ENCODE measurements at regions not wholly inside any gene's neighbourhood (a gene's known extent, or its start where the extent isn't known, plus 50 kb on each side); places are given as distances from the start of the nearest gene placed in this dataset.

DNA sequence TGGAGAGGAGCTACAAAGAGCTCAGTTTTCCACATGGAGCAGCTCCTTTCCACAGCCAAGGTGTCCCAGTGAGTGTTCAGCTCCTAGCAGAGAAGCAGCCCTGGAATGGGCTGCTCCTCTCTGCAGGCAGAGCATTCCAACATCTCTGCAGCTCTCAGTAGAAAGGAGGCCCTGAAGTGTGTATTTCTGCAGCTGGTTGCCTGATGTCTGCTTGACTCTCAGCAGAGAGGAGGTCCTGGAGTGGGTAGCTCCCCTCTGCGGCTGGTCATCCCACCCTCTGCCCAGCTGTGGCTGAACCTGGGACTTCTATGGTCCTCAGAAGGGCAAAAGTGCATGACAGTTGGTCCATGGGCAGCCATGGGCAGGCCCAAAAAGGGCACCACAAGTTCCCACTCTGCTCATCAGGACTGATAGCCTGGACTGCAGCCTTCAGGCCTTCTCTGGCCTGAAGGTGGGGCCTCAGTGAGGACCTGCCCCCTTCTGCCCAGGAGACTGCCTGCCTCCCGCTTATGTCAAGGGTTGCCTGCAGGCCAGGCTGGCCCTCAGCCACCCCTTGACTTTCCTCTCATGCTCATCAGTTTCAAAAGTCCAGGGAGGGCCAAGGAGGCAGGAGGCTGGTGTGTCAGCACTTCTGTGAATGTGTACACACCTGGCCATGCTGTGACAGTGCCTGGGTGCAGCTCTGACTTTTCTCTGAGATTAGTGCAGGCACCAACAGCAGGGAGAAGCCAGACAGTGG lies 605.9 kb upstream of the FAM174A start:
- no peaks in the 10 kb centered on the region for H3K79me2 ChIP-seq
- no peaks in the 10 kb centered on the region for H3K9me3 ChIP-seq (ENCODE audit: control insufficient read depth, low read length)
- no peak overlapping the region for H3K9ac ChIP-seq
- H3K27me3 ChIP-seq (ENCODE audit: control insufficient read depth, insufficient read depth, low read length) = no peaks in the 10 kb centered on the region
- H3K36me3 ChIP-seq (ENCODE audit: control insufficient read depth, insufficient read depth, low read length) = no peaks in the 10 kb centered on the region
- H3K27ac ChIP-seq = no peak overlapping the region
- no peak overlapping the region for H2AFZ ChIP-seq
- no peak overlapping the region for H3K4me3 ChIP-seq (ENCODE audit: low read depth, low read length)
- TF ChIP-seq, protein P1, sequence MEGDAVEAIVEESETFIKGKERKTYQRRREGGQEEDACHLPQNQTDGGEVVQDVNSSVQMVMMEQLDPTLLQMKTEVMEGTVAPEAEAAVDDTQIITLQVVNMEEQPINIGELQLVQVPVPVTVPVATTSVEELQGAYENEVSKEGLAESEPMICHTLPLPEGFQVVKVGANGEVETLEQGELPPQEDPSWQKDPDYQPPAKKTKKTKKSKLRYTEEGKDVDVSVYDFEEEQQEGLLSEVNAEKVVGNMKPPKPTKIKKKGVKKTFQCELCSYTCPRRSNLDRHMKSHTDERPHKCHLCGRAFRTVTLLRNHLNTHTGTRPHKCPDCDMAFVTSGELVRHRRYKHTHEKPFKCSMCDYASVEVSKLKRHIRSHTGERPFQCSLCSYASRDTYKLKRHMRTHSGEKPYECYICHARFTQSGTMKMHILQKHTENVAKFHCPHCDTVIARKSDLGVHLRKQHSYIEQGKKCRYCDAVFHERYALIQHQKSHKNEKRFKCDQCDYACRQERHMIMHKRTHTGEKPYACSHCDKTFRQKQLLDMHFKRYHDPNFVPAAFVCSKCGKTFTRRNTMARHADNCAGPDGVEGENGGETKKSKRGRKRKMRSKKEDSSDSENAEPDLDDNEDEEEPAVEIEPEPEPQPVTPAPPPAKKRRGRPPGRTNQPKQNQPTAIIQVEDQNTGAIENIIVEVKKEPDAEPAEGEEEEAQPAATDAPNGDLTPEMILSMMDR (IDR thresholded peaks at IDR 0.05) = no peak
- H3K4me1 ChIP-seq = no peaks in the 10 kb centered on the region
- no peak overlapping the region for H3K4me2 ChIP-seq (ENCODE audit: low read length)

DNA sequence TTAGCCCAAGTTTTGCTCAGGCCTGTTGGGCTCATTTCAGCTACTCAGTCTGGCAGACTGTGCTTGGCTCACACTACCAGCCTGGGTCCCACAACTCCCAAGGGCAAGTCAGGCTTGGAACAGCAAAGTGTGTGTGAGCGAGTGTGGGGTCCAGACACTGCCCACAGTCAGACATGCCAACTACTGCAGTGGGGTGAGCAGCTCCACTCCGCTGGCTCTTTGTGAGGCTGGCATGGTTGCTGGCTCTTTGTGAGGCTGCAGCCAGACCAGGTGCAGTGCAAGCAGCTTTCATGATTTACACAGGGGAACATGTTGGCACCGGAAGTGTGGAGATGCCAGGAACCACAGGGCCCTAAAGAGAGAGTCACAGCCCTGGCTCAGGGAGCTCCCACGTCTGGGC lies 606.7 kb upstream of the FAM174A start:
- TF ChIP-seq, protein P1 (IDR thresholded peaks at IDR 0.05) = no peak
- Histone ChIP-seq H3K36me3 (ENCODE audit: control insufficient read depth, insufficient read depth, low read length) (no peaks in the 10 kb centered on the region), H3K27ac (no peak overlapping the region), H3K9ac (no peak overlapping the region), H2AFZ (no peak overlapping the region), H3K9me3 (ENCODE audit: control insufficient read depth, low read length) (no peaks in the 10 kb centered on the region), H3K79me2 (no peaks in the 10 kb centered on the region), H3K4me3 (ENCODE audit: low read depth, low read length) (no peak overlapping the region), H3K27me3 (ENCODE audit: control insufficient read depth, insufficient read depth, low read length) (no peaks in the 10 kb centered on the region), H3K4me2 (ENCODE audit: low read length) (no peak overlapping the region), H3K4me1 (no peaks in the 10 kb centered on the region)

DNA sequence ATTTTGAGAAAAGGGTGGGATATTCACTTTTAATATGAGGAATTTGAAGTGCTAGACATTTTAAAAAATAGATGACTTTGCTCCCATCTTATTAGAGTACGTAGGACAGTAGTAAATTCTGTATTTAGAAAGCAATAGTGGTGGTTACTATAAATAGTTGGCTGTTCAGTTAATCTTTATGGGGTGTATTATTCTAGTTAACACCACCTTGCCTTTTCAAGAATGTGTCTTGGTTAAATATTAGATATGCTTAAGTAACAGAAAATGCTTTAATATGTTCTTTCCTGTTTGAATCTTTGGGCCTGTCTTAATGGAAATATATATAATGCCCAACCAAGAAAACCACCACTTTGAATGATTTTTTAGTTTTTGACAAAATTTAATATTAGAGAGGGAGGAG lies 608.7 kb upstream of the FAM174A start:
- TF ChIP-seq, protein P1 (IDR thresholded peaks at IDR 0.05) = no peak

GRCh38 chr5:99922386-99922785 lies 612.8 kb upstream of the FAM174A start:
- Histone ChIP-seq H3K4me2 (ENCODE audit: low read length) (no peak overlapping the region), H3K4me3 (ENCODE audit: low read depth, low read length) (no peak overlapping the region), H3K9me3 (ENCODE audit: control insufficient read depth, low read length) (no peaks in the 10 kb centered on the region), H3K79me2 (no peaks in the 10 kb centered on the region), H3K4me1 (no peaks in the 10 kb centered on the region), H3K9ac (no peak overlapping the region), H3K27me3 (ENCODE audit: control insufficient read depth, insufficient read depth, low read length) (no peaks in the 10 kb centered on the region), H3K36me3 (ENCODE audit: control insufficient read depth, insufficient read depth, low read length) (no peaks in the 10 kb centered on the region), H2AFZ (no peak overlapping the region), H3K27ac (no peak overlapping the region)
- TF ChIP-seq, protein P1 (IDR thresholded peaks at IDR 0.05) = no peak

More for the DNA sequence above, 608.7 kb upstream of the FAM174A start:
- H3K27me3 ChIP-seq (ENCODE audit: control insufficient read depth, insufficient read depth, low read length) = no peaks in the 10 kb centered on the region
- no peaks in the 10 kb centered on the region for H3K4me1 ChIP-seq
- no peak overlapping the region for H2AFZ ChIP-seq
- no peaks in the 10 kb centered on the region for H3K36me3 ChIP-seq (ENCODE audit: control insufficient read depth, insufficient read depth, low read length)
- H3K27ac ChIP-seq = no peak overlapping the region
- no peak overlapping the region for H3K4me2 ChIP-seq (ENCODE audit: low read length)
- H3K9me3 ChIP-seq (ENCODE audit: control insufficient read depth, low read length) = no peaks in the 10 kb centered on the region
- H3K9ac ChIP-seq = no peak overlapping the region
- H3K4me3 ChIP-seq (ENCODE audit: low read depth, low read length) = no peak overlapping the region
- no peaks in the 10 kb centered on the region for H3K79me2 ChIP-seq

GRCh38 chr5:99911971-99912370 lies 623.2 kb upstream of the FAM174A start:
- Histone ChIP-seq H3K27ac (no peak overlapping the region), H2AFZ (no peak overlapping the region), H3K4me1 (no peaks in the 10 kb centered on the region), H3K27me3 (ENCODE audit: control insufficient read depth, insufficient read depth, low read length) (no peaks in the 10 kb centered on the region), H3K4me3 (ENCODE audit: low read depth, low read length) (no peak overlapping the region), H3K36me3 (ENCODE audit: control insufficient read depth, insufficient read depth, low read length) (no peaks in the 10 kb centered on the region), H3K79me2 (no peaks in the 10 kb centered on the region), H3K9me3 (ENCODE audit: control insufficient read depth, low read length) (no peaks in the 10 kb centered on the region), H3K9ac (no peak overlapping the region), H3K4me2 (ENCODE audit: low read length) (no peak overlapping the region)
- TF ChIP-seq, protein P1 (IDR thresholded peaks at IDR 0.05) = no peak
